Suprapubic skin (tissue), 4 donors: ENCODE measurements at regions not wholly inside any gene's neighbourhood (a gene's known extent, or its start where the extent isn't known, plus 50 kb on each side); places are given as distances from the start of the nearest gene placed in this dataset.
A peak's percentile ranks its signal among the peaks of the same experiment; 100 is the strongest.

ENCODE experiments used
- DNase-seq, 2 donors: peaks; one replicate each; pipeline ENCODE4 v3.0.0-alpha.2; 2019; ENCODE audit warnings: low spot score in 2 of 2
- H3K27ac ChIP-seq: fragments of 200-600 bp; sonication (generic); one replicate; pipeline ENCODE4 v1.5.1; 2019
- H3K27me3 ChIP-seq: fragments of 200-600 bp; sonication (generic); one replicate; pipeline ENCODE4 v1.5.1; 2019
- H3K36me3 ChIP-seq: fragments of 200-600 bp; sonication (generic); one replicate; pipeline ENCODE4 v1.5.1; 2019
- H3K4me1 ChIP-seq: fragments of 200-600 bp; sonication (generic); one replicate; pipeline ENCODE4 v1.5.1; 2019
- H3K4me3 ChIP-seq: fragments of 200-600 bp; sonication (generic); one replicate; pipeline ENCODE4 v1.5.1; 2019; ENCODE audit warnings: mild to moderate bottlenecking
- H3K9me3 ChIP-seq: fragments of 200-600 bp; sonication (generic); one replicate; pipeline ENCODE4 v1.5.1; 2019
- EP300 ChIP-seq: sonication (generic); formaldehyde crosslinking; IDR thresholded peaks from one replicate; pipeline ENCODE4 v1.6.1; 2017; ENCODE audit warnings: antibody characterized with exemption
- POLR2A ChIP-seq, 2 donors: fragments of 450-650 bp; IDR thresholded peaks; one replicate each; pipeline ENCODE4 v1.6.1; 2017; ENCODE audit warnings: antibody characterized with exemption in 2 of 2, mild to moderate bottlenecking in 2 of 2, moderate library complexity in 2 of 2
- POLR2AphosphoS5 ChIP-seq, 3 donors: sonication (generic); formaldehyde crosslinking; IDR thresholded peaks; one replicate each; pipeline ENCODE4 v1.6.1; 2017; ENCODE audit warnings: antibody characterized with exemption in 3 of 3
- WGBS: methylation state at CpG from one replicate; pipeline ENCODE4 v1.1.5; 2018; 5-methylcytosine and 5-hydroxymethylcytosine counted together
- TF ChIP-seq, protein P1 (sequence below), 2 donors: fragments of 200-600 bp in 1 of 2; fragments of 450-650 bp in 1 of 2; sonication (generic) in 1 of 2; IDR thresholded peaks; one replicate each; pipeline ENCODE4 v1.5.1; 2016 to 2019; ENCODE audit warnings: antibody characterized with exemption in 2 of 2, mild to moderate bottlenecking in 1 of 2, moderate library complexity in 1 of 2

DNA sequence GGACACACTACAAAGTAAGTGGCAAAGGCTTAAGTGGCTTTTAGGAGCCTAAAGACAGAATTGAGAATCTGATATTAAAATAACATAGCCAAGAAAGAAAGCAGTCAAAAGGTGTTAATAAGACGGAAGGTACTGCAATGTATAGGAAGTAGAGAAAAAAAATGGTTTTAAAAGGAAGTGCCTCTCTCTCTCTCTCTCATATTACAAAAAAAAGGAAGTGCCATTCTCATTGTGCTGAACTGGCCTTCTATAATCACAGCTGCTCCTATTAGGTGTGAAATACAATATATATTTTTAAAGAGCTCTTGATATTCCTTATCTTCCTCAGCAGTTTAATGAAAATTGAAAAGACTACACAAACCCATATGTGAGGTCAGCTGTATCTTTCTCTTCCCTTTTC lies 199.4 kb upstream of the NPVF start:
- 68% methylated on average over 1 of the region's 1 CpG for WGBS
- Histone ChIP-seq H3K27ac (no peak overlapping the region), H3K36me3 (no peaks in the 10 kb centered on the region), H3K4me1 (peaks cover 11% of the 10 kb centered on the region), H3K4me3 (no peak overlapping the region), H3K9me3 (no peaks in the 10 kb centered on the region), H3K27me3 (no peaks in the 10 kb centered on the region)
- DNase-seq: no peak
- TF ChIP-seq POLR2AphosphoS5 (IDR thresholded peaks at IDR 0.05): no peak
- TF ChIP-seq, protein P1, sequence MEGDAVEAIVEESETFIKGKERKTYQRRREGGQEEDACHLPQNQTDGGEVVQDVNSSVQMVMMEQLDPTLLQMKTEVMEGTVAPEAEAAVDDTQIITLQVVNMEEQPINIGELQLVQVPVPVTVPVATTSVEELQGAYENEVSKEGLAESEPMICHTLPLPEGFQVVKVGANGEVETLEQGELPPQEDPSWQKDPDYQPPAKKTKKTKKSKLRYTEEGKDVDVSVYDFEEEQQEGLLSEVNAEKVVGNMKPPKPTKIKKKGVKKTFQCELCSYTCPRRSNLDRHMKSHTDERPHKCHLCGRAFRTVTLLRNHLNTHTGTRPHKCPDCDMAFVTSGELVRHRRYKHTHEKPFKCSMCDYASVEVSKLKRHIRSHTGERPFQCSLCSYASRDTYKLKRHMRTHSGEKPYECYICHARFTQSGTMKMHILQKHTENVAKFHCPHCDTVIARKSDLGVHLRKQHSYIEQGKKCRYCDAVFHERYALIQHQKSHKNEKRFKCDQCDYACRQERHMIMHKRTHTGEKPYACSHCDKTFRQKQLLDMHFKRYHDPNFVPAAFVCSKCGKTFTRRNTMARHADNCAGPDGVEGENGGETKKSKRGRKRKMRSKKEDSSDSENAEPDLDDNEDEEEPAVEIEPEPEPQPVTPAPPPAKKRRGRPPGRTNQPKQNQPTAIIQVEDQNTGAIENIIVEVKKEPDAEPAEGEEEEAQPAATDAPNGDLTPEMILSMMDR (IDR thresholded peaks at IDR 0.05): no peak
- no peak for TF ChIP-seq POLR2A (IDR thresholded peaks at IDR 0.05)
- no peak for TF ChIP-seq EP300

DNA sequence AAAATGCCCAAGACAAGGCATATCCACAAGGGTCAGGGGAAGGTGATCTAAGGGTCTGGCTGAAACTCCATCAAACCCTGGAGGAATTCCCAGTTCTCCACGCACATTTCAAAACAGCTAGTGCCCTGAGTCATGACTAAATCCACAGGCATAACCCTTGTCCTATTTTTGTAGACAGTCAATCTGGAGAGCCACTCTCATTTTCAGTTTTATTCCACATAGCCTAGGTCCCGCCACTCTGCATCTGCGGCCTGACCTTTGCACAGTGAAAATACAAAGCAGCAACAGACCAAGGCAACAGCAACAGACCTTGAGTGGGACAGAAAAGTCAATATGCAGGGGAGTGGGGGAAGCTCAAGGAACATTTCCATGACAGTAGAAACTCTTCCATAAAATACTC lies 201.4 kb upstream of the NPVF start:
- DNase-seq: no peak
- H3K36me3 ChIP-seq: no peaks in the 10 kb centered on the region
- WGBS: 58% methylated on average over 3 of the region's 3 CpGs
- TF ChIP-seq EP300 (no peak), POLR2A (IDR thresholded peaks at IDR 0.05) (no peak), POLR2AphosphoS5 (IDR thresholded peaks at IDR 0.05) (no peak)
- TF ChIP-seq, protein P1 (IDR thresholded peaks at IDR 0.05): no peak
- no peak overlapping the region for H3K27ac ChIP-seq
- H3K27me3 ChIP-seq: no peaks in the 10 kb centered on the region
- no peaks in the 10 kb centered on the region for H3K9me3 ChIP-seq
- peaks cover 11% of the 10 kb centered on the region for H3K4me1 ChIP-seq
- no peak overlapping the region for H3K4me3 ChIP-seq

DNA sequence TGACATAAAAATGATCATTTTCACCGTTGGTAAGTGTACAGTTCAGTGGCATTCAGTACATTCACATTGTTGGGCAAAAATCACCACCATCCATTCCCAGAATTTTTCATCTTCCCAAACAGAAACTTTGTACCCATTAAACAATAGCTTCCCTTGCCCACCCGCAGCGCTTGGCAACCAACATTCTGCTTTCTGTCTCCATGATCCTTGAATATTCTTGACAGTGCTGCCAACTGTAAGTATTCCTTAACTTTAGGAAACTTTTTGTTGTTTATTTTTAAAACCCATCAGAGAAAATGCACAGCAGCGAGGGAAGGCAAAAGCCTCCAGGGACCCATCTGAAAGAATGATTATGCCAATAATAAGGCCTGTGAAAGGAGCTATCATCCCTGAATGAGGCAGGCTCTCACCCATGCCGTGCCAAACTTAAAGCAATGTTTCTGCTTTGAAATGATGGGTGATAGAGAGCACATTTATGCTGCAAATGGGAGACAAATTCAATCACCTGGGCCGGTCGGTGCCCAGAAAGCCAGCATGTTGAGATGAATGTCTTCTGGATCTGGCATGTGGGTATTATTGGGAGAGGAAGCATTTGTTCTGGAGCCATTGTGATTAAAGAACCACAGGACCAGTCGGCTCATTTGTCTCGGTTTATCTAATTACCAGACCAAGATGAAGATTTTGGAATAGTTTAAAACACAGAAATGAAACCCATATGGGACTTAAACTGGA lies 202.1 kb upstream of the NPVF start:
- 68% methylated on average over 9 of the region's 9 CpGs for whole genome bisulfite sequencing
- peak overlapping the region; percentile 51 for H3K27ac ChIP-seq
- no peak for DNase-seq
- H3K27me3 ChIP-seq: no peaks in the 10 kb centered on the region
- TF ChIP-seq, protein P1 (IDR thresholded peaks at IDR 0.05): no peak
- TF ChIP-seq POLR2AphosphoS5 (IDR thresholded peaks at IDR 0.05) (no peak), POLR2A (IDR thresholded peaks at IDR 0.05) (no peak), EP300 (no peak)
- H3K4me3 ChIP-seq: no peak overlapping the region
- H3K4me1 ChIP-seq: peaks cover 11% of the 10 kb centered on the region
- H3K36me3 ChIP-seq: no peaks in the 10 kb centered on the region
- H3K9me3 ChIP-seq: no peaks in the 10 kb centered on the region

DNA sequence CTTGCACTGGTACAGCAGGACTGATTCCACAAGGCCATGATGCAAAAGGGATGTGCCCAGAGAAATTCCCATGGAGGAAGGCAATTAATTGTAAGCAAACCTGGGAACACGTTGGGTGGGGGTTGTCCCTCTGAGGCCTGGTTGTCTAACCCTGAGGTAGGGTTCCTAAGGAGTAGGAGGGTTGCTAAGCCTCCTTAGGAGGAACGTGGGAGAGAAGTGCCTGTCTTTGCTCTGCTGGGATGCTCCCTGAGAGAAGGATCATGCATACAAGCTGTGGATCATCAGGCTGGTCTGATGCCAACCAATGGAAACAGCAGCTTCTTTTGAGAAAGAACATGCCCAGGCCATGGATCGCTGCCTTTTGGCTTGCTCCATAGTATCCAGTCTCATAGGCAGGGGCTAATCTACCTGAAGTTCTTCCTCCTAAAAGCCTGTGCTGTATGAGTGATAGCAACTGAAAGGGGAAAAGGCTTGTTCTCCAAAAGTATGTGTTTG lies 203.7 kb upstream of the NPVF start:
- Histone ChIP-seq H3K9me3 (no peaks in the 10 kb centered on the region), H3K27me3 (no peaks in the 10 kb centered on the region), H3K36me3 (no peaks in the 10 kb centered on the region), H3K4me3 (no peak overlapping the region), H3K4me1 (peaks cover 11% of the 10 kb centered on the region), H3K27ac (no peak overlapping the region)
- WGBS: 76% methylated on average over 3 of the region's 3 CpGs
- no peak for DNase-seq
- TF ChIP-seq EP300: no peak
- TF ChIP-seq, protein P1 (IDR thresholded peaks at IDR 0.05): no peak
- no peak for TF ChIP-seq POLR2A (IDR thresholded peaks at IDR 0.05)
- no peak for TF ChIP-seq POLR2AphosphoS5 (IDR thresholded peaks at IDR 0.05)

DNA sequence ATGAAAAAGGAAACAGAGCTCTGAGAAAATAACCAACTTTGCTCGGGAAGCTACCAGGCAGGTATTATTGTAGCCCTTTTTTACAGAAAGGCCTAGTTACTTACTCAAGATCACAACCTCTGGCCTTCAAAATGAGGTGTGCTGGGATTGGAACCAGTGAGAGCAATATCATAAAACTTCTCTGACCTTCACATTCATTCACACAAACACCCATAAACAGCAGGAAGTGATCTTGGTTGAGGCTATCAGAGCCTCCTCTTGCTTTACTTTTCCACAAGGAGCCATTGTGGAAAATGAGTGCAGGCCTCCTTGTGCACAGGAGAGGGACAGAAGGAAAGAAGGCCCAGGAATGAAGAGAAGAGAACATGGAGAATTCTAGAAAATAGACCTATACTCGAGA lies 204.5 kb upstream of the NPVF start:
- no peak overlapping the region for H3K4me3 ChIP-seq
- no peaks in the 10 kb centered on the region for H3K36me3 ChIP-seq
- no peak overlapping the region for H3K27ac ChIP-seq
- H3K9me3 ChIP-seq: no peaks in the 10 kb centered on the region
- DNase-seq: no peak
- WGBS: 91% methylated on average over 2 of the region's 2 CpGs
- H3K4me1 ChIP-seq: peaks cover 11% of the 10 kb centered on the region
- no peaks in the 10 kb centered on the region for H3K27me3 ChIP-seq
- TF ChIP-seq POLR2AphosphoS5 (IDR thresholded peaks at IDR 0.05) (no peak), EP300 (no peak), POLR2A (IDR thresholded peaks at IDR 0.05) (no peak)
- TF ChIP-seq, protein P1 (IDR thresholded peaks at IDR 0.05): no peak
